Esophagus muscularis mucosa (tissue), 4 donors: ENCODE measurements at regions not wholly inside any gene's neighbourhood (a gene's known extent, or its start where the extent isn't known, plus 50 kb on each side); places are given as distances from the start of the nearest gene placed in this dataset.
A peak's percentile ranks its signal among the peaks of the same experiment; 100 is the strongest.
"Not testable (repeated sequence)": the region's sequence is repeated elsewhere in the genome, so short reads cannot be mapped to it uniquely, and the experiment has no call there.

Experiments used
- DNase-seq: peaks from one replicate; pipeline ENCODE4 v3.0.0-alpha.2; 2017; ENCODE audit errors: extremely low spot score
- H3K27ac ChIP-seq, 4 donors: fragments of 200-600 bp; sonication (generic); replicated peaks in 1 of 4; 1 replicate in 3 of 4; 2 replicates in 1 of 4; pipeline ENCODE4 v1.5.1; 2016 to 2019; ENCODE audit warnings: mild to moderate bottlenecking in 1 of 4
- H3K27me3 ChIP-seq, 4 donors: fragments of 200-600 bp; sonication (generic); one replicate each; pipeline versions ENCODE4 v1.5.1 to v1.6.0; 2016 to 2019
- H3K36me3 ChIP-seq, 4 donors: fragments of 200-600 bp; sonication (generic); one replicate each; pipeline ENCODE4 v1.5.1; 2016 to 2019
- H3K4me1 ChIP-seq, 4 donors: fragments of 200-600 bp; sonication (generic); one replicate each; pipeline ENCODE4 v1.5.1; 2016 to 2019
- H3K4me3 ChIP-seq, 4 donors: fragments of 200-600 bp; sonication (generic); 1 replicate in 2 of 4; 2 replicates in 2 of 4; pipeline ENCODE4 v1.5.1; 2016 to 2019; ENCODE audit warnings: mild to moderate bottlenecking in 4 of 4, moderate library complexity in 1 of 4
- H3K9me3 ChIP-seq, 4 donors: fragments of 200-600 bp; sonication (generic); 1 replicate in 3 of 4; 2 replicates in 1 of 4; pipeline ENCODE4 v1.5.1; 2016 to 2019
- CTCF ChIP-seq, 3 experiments: fragments of 200-600 bp in 2 of 3; fragments of 450-650 bp in 1 of 3; sonication (generic) in 2 of 3; IDR thresholded peaks; one replicate each; pipeline ENCODE4 v1.5.1; 2017 to 2019; ENCODE audit warnings: antibody characterized with exemption in 3 of 3, mild to moderate bottlenecking in 2 of 3, moderate library complexity in 1 of 3
- EP300 ChIP-seq: sonication (generic); formaldehyde crosslinking; IDR thresholded peaks from one replicate; pipeline ENCODE4 v1.6.1; 2017; ENCODE audit warnings: antibody characterized with exemption
- POLR2A ChIP-seq: fragments of 450-650 bp; IDR thresholded peaks from one replicate; pipeline ENCODE4 v1.6.1; 2017; ENCODE audit warnings: antibody characterized with exemption, moderate library complexity, mild to moderate bottlenecking, low read depth
- POLR2AphosphoS5 ChIP-seq, 2 donors: sonication (generic); formaldehyde crosslinking; IDR thresholded peaks; one replicate each; pipeline ENCODE4 v1.6.1; 2017; ENCODE audit warnings: antibody characterized with exemption in 2 of 2
- WGBS: methylation state at CpG from one replicate; pipeline ENCODE4 v1.1.5; 2018; 5-methylcytosine and 5-hydroxymethylcytosine counted together
- intact Hi-C: fragments of 100-400 bp; cut with DNase I; formaldehyde crosslinking; loops from one replicate; pipeline ENCODE4 v1.15.1; 2023

DNA sequence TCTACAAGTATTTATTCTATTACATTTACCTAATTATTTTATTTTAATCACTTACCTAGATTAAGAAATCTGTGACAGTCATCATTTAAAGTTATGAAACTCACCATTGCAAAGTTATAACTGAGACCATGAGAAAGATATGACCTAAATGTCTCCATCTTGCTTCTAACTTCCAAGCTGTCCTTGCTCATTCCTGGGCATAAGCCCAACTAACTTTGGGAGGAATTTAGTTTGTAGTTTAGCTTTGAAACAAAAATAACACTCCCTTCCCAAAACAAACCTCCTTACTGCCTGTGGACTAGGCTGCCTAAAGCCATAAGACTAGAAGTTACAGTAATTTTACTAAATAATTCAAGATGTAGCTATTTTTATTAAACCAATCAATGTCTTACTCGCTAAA lies 195.6 kb upstream of the RAI14 start:
- intact Hi-C loops, result no loop called here
- no peaks in the 10 kb centered on the region for H3K9me3 ChIP-seq
- H3K4me1 ChIP-seq, result no peaks in the 10 kb centered on the region
- no peaks in the 10 kb centered on the region for H3K27me3 ChIP-seq
- DNase-seq, result no peak
- H3K27ac ChIP-seq, result no peak overlapping the region
- 0% methylated on average over 1 of the region's 1 CpG for WGBS
- TF ChIP-seq CTCF (IDR thresholded peaks at IDR 0.05) (no peak), POLR2A (no peak), EP300 (no peak), POLR2AphosphoS5 (IDR thresholded peaks at IDR 0.05) (no peak)
- H3K4me3 ChIP-seq, result no peak overlapping the region
- no peaks in the 10 kb centered on the region for H3K36me3 ChIP-seq

GRCh38 chr5:34464829-34465228 lies 191.3 kb upstream of the RAI14 start:
- no peak for DNase-seq
- Histone ChIP-seq H3K4me1 (no peaks in the 10 kb centered on the region), H3K27ac (no peak overlapping the region), H3K36me3 (no peaks in the 10 kb centered on the region), H3K4me3 (no peak overlapping the region), H3K9me3 (no peaks in the 10 kb centered on the region), H3K27me3 (peaks cover 0 to 3% (median 0%) of the 10 kb centered on the region in 4 donors)
- WGBS, result 15% methylated on average over 4 of the region's 4 CpGs
- intact Hi-C loops, result no loop called here
- TF ChIP-seq POLR2A (no peak), CTCF (IDR thresholded peaks at IDR 0.05) (no peak), POLR2AphosphoS5 (IDR thresholded peaks at IDR 0.05) (no peak), EP300 (no peak)

DNA sequence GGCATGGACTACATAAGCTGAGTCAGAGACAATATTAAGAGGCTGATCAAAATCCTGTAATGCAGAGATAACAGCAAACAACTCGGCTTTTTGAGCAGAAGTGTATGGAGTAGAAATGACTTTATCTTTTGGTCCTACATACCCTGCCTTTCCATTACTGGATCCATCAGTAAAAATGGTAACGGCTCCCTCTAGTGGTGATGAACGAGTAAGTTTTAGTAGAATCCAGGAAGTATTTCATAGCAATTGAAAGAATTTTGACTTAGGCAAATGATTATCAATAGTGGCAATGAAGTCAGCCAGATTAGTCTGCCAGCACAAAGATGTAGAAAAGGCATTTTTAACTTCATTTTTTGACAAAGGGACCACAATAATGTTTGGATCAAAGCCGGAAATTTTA lies 190.8 kb upstream of the RAI14 start:
- peak in 2 of 3 experiments; percentile 27 to 42 for TF ChIP-seq CTCF (IDR thresholded peaks at IDR 0.05)
- WGBS, result 0% methylated on average over 4 of the region's 4 CpGs
- DNase-seq, H3K4me1 ChIP-seq, H3K9me3 ChIP-seq, H3K36me3 ChIP-seq, H3K27ac ChIP-seq, H3K4me3 ChIP-seq, intact Hi-C loops, H3K27me3 ChIP-seq: not testable (repeated sequence)

GRCh38 chr5:34466519-34467388 lies 189.4 kb upstream of the RAI14 start:
- H3K27me3 ChIP-seq, H3K4me1 ChIP-seq, DNase-seq, intact Hi-C loops, H3K36me3 ChIP-seq, H3K9me3 ChIP-seq, H3K27ac ChIP-seq, H3K4me3 ChIP-seq: not testable (repeated sequence)
- WGBS, result 72% methylated on average over 6 of the region's 6 CpGs

DNA sequence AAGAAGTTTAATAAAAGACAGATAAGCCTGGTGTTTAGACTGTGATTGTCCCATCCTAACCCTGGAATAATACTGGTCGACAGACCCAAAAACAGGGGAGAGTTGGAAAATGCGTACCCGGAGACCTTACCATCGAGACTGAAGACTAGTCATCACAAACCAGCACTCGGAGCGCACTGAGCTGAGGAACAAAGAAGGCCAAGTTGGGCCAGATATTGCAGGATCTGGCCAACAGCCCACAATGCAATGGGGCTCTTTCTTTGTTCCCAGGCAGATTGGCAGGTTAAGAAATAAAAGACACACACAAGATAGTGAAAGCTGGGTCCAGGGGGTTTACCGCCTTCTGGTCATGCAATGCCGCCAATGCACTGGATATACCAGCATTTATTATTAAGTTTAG lies 188.7 kb upstream of the RAI14 start:
- intact Hi-C loops, result no loop called here
- DNase-seq, result no peak
- TF ChIP-seq CTCF (IDR thresholded peaks at IDR 0.05), result no peak
- TF ChIP-seq EP300, result no peak
- no peak for TF ChIP-seq POLR2A
- no peak for TF ChIP-seq POLR2AphosphoS5 (IDR thresholded peaks at IDR 0.05)
- WGBS, result 80% methylated on average over 8 of the region's 8 CpGs
- Histone ChIP-seq H3K9me3 (no peaks in the 10 kb centered on the region), H3K4me1 (no peaks in the 10 kb centered on the region), H3K27me3 (peaks cover 0 to 3% (median 0%) of the 10 kb centered on the region in 4 donors), H3K36me3 (no peaks in the 10 kb centered on the region), H3K27ac (no peak overlapping the region), H3K4me3 (no peak overlapping the region)

DNA sequence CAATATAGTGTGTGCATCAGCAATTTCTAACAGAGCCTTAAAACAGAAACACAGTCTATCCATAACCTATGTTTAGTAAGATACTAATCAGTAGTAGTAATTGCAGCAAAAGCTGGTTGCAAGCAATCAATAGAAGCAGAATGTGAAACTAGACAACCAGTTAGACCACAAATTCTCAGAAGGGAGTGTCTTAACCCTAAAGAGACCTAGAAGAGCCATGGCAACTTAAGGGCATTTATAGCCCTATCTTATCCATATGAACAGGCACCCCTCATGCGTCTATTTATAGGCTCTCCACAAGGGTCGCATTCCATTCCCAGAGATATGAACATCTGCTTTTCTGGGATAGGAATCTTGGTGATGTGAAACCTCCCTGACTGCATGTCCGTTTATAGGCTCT lies 188.1 kb upstream of the RAI14 start:
- DNase-seq, H3K9me3 ChIP-seq, intact Hi-C loops, H3K27ac ChIP-seq, H3K36me3 ChIP-seq, H3K4me1 ChIP-seq, H3K27me3 ChIP-seq, H3K4me3 ChIP-seq: not testable (repeated sequence)
- 0% methylated on average over 1 of the region's 3 CpGs for WGBS
